GM23248 (cell line): ENCODE measurements at regions not wholly inside any gene's neighbourhood (a gene's known extent, or its start where the extent isn't known, plus 50 kb on each side); places are given as distances from the start of the nearest gene placed in this dataset.

ENCODE experiments used
- EZH2 ChIP-seq: fragments of 200-600 bp; sonication (generic); IDR thresholded peaks from 2 replicates; pipeline ENCODE4 v1.6.1; 2018; ENCODE audit warnings: antibody characterized with exemption, mild to moderate bottlenecking; ENCODE audit not compliant: insufficient read depth, poor library complexity, severe bottlenecking
- EZH2phosphoT487 ChIP-seq: fragments of 200-600 bp; sonication (generic); IDR thresholded peaks from 2 replicates; pipeline ENCODE4 v1.6.1; 2018; ENCODE audit warnings: antibody characterized with exemption, moderate library complexity, mild to moderate bottlenecking, low read depth; ENCODE audit not compliant: insufficient read depth

GRCh38 chr14:71478542-71478941 lies 453.7 kb upstream of the RGS6 start:
- TF ChIP-seq EZH2 (no peak), EZH2phosphoT487 (no peak)
